ENCODE measurements at regions not wholly inside any gene's neighbourhood (a gene's known extent, or its start where the extent isn't known, plus 50 kb on each side); places are given as distances from the start of the nearest gene placed in this dataset.

DNA sequence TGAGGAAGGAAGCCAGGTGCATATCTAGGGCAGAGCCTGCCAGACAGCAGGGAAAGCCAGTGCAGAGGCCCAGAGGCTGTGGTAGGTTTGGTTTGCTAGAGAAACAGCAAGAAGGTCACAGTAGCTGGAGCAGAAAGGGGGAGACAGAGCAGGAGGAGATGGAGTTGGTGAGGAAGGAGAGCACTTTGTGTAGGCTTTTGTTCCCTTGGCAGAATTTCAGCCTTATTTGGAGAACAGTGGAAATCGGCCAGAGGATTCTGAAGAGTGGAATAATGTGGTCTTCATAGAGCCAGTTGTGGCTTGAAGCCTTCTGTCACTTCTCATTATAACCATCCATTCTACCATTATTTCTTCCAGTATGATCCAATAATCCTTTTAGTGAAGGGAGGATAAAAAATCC lies 212.9 kb upstream of the FAR2 start:
- no peak for ATAC-seq
- Histone ChIP-seq H3K79me2 (ENCODE audit: control insufficient read depth, insufficient read depth, low read length) (no peaks in the 10 kb centered on the region), H2AFZ (ENCODE audit: control insufficient read depth, low read depth, low read length) (no peak overlapping the region), H3K4me2 (ENCODE audit: control insufficient read depth, insufficient read depth) (no peak overlapping the region), H3K27me3 (replicated peaks in 1 of 2; ENCODE audit: control insufficient read depth in 2 of 2, insufficient read depth in 2 of 2, low read length in 1 of 2) (no peaks in the 10 kb centered on the region), H3K4me1 (ENCODE audit: control insufficient read depth, insufficient read depth, low read length) (no peaks in the 10 kb centered on the region), H3K36me3 (ENCODE audit: control insufficient read depth in 2 of 2, insufficient read depth in 2 of 2, low read length in 1 of 2) (no peaks in the 10 kb centered on the region), H3K27ac (ENCODE audit: control insufficient read depth, insufficient read depth) (no peak overlapping the region), H4K20me1 (ENCODE audit: control insufficient read depth, insufficient read depth) (no peaks in the 10 kb centered on the region), H3K9me3 (replicated peaks; ENCODE audit: control insufficient read depth, insufficient read depth, low read length) (no peaks in the 10 kb centered on the region), H3K9ac (ENCODE audit: control insufficient read depth, insufficient read depth, low read length) (no peak overlapping the region), H3K4me3 (no peak overlapping the region)
- BruUV-seq (replicated peaks) = no TSS peak
- intact Hi-C loops (cut with micrococcal nuclease; ENCODE audit: unreplicated experiment) (no loop called here), in situ Hi-C loops (cut with MboI) (no loop called here)
- 0% methylated on average over 1 of the region's 1 CpG for WGBS (ENCODE audit: insufficient coverage, insufficient replicate concordance, low lambda C conversion rate, missing lambda C conversion rate)
- no peak for FAIRE-seq
- ChIA-PET RAD21 (ENCODE audit: unreplicated experiment) (no interaction called here), CTCF (no interaction called here), POLR2A (no interaction called here), SMC1A (ENCODE audit: uncharacterized antibody, unreplicated experiment) (no interaction called here)
- DNase-seq (ENCODE audit: low read depth, low spot score) = no peak
- TF ChIP-seq, protein P1, sequence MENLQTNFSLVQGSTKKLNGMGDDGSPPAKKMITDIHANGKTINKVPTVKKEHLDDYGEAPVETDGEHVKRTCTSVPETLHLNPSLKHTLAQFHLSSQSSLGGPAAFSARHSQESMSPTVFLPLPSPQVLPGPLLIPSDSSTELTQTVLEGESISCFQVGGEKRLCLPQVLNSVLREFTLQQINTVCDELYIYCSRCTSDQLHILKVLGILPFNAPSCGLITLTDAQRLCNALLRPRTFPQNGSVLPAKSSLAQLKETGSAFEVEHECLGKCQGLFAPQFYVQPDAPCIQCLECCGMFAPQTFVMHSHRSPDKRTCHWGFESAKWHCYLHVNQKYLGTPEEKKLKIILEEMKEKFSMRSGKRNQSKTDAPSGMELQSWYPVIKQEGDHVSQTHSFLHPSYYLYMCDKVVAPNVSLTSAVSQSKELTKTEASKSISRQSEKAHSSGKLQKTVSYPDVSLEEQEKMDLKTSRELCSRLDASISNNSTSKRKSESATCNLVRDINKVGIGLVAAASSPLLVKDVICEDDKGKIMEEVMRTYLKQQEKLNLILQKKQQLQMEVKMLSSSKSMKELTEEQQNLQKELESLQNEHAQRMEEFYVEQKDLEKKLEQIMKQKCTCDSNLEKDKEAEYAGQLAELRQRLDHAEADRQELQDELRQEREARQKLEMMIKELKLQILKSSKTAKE (IDR thresholded peaks at IDR 0.05; ENCODE audit: low read depth, poor library complexity, severe bottlenecking) = no peak
- TF ChIP-seq EGR1 (IDR thresholded peaks at IDR 0.05; ENCODE audit: borderline replicate concordance in 1 of 2, low read depth in 2 of 2, low read length in 2 of 2) (no peak), ATF7 (IDR thresholded peaks at IDR 0.05; ENCODE audit: low read depth) (no peak), NKRF (conservative IDR thresholded peaks at IDR 0.05) (no peak), TCF12 (IDR thresholded peaks at IDR 0.05; ENCODE audit: low read depth, low read length) (no peak), RAD21 (IDR thresholded peaks at IDR 0.05; ENCODE audit: insufficient read depth, low read depth, low read length) (no peak), ESRRA (IDR thresholded peaks at IDR 0.05; ENCODE audit: low read length) (no peak), SIN3A (IDR thresholded peaks at IDR 0.05; ENCODE audit: low read depth, low read length) (no peak), PRDM15 (CRISPR knock-in tag; IDR thresholded peaks at IDR 0.05) (no peak), NFYA (IDR thresholded peaks at IDR 0.05; ENCODE audit: borderline replicate concordance, low read depth, low read length) (no peak), ATF3 (IDR thresholded peaks at IDR 0.05; ENCODE audit: borderline replicate concordance, extremely low read depth, low read depth, low read length) (no peak)
- TF ChIP-seq, protein P2, sequence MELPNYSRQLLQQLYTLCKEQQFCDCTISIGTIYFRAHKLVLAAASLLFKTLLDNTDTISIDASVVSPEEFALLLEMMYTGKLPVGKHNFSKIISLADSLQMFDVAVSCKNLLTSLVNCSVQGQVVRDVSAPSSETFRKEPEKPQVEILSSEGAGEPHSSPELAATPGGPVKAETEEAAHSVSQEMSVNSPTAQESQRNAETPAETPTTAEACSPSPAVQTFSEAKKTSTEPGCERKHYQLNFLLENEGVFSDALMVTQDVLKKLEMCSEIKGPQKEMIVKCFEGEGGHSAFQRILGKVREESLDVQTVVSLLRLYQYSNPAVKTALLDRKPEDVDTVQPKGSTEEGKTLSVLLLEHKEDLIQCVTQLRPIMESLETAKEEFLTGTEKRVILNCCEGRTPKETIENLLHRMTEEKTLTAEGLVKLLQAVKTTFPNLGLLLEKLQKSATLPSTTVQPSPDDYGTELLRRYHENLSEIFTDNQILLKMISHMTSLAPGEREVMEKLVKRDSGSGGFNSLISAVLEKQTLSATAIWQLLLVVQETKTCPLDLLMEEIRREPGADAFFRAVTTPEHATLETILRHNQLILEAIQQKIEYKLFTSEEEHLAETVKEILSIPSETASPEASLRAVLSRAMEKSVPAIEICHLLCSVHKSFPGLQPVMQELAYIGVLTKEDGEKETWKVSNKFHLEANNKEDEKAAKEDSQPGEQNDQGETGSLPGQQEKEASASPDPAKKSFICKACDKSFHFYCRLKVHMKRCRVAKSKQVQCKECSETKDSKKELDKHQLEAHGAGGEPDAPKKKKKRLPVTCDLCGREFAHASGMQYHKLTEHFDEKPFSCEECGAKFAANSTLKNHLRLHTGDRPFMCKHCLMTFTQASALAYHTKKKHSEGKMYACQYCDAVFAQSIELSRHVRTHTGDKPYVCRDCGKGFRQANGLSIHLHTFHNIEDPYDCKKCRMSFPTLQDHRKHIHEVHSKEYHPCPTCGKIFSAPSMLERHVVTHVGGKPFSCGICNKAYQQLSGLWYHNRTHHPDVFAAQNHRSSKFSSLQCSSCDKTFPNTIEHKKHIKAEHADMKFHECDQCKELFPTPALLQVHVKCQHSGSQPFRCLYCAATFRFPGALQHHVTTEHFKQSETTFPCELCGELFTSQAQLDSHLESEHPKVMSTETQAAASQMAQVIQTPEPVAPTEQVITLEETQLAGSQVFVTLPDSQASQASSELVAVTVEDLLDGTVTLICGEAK (IDR thresholded peaks at IDR 0.05; ENCODE audit: borderline replicate concordance) = no peak
